Natural killer cell (primary cell): ENCODE measurements at regions not wholly inside any gene's neighbourhood (a gene's known extent, or its start where the extent isn't known, plus 50 kb on each side); places are given as distances from the start of the nearest gene placed in this dataset.

Experiments used
- ATAC-seq, 3 donors: fragments of 150-1000 bp in 2 of 3; fragments of 200-7000 bp in 1 of 3; cut with Tn5 transposase; 1 replicate in 1 of 3; 2 replicates in 2 of 3; pipeline ENCODE4 v1.10.0; 2021; ENCODE audit warnings: mild to moderate bottlenecking in 2 of 3, moderate library complexity in 2 of 3
- DNase-seq, 2 donors: peaks; one replicate each; pipeline versions ENCODE4 v3.0.0 to v3.0.0-alpha.2; 2013 to 2021; ENCODE audit warnings: mixed read lengths in 1 of 2
- H3K27ac ChIP-seq: one replicate; pipeline ENCODE4 v1.5.1; 2013; ENCODE audit warnings: mild to moderate bottlenecking, low read length
- H3K27me3 ChIP-seq: one replicate; pipeline ENCODE4 v1.6.1; 2013; ENCODE audit warnings: low read length; ENCODE audit not compliant: control insufficient read depth, insufficient read depth
- H3K36me3 ChIP-seq: one replicate; pipeline ENCODE4 v1.6.1; 2013; ENCODE audit warnings: low read length; ENCODE audit not compliant: control insufficient read depth, insufficient read depth
- H3K4me1 ChIP-seq: one replicate; pipeline ENCODE4 v1.6.1; 2013; ENCODE audit warnings: low read length; ENCODE audit not compliant: control insufficient read depth, insufficient read depth
- H3K4me3 ChIP-seq: one replicate; pipeline ENCODE4 v1.5.1; 2013; ENCODE audit warnings: low read length
- H3K9me3 ChIP-seq: one replicate; pipeline ENCODE4 v1.6.1; 2013; ENCODE audit warnings: low read length; ENCODE audit not compliant: control insufficient read depth, insufficient read depth
- H3K27ac Mint-ChIP-seq, 2 donors: one replicate each; pipeline ENCODE4 v1.8.0; 2022; ENCODE audit warnings: mild to moderate bottlenecking in 2 of 2, mixed read lengths in 2 of 2, moderate library complexity in 1 of 2
- H3K27me3 Mint-ChIP-seq, 2 donors: one replicate each; pipeline ENCODE4 v1.8.0; 2022; ENCODE audit warnings: low read depth in 2 of 2, mixed read lengths in 2 of 2
- H3K36me3 Mint-ChIP-seq: one replicate; pipeline ENCODE4 v1.8.0; 2022; ENCODE audit warnings: mixed read lengths
- H3K4me1 Mint-ChIP-seq, 2 donors: one replicate each; pipeline ENCODE4 v1.8.0; 2022; ENCODE audit warnings: mixed read lengths in 2 of 2
- H3K4me3 Mint-ChIP-seq: one replicate; pipeline ENCODE4 v1.8.0; 2022; ENCODE audit warnings: mild to moderate bottlenecking, moderate library complexity, mixed read lengths
- H3K9me3 Mint-ChIP-seq, 2 donors: one replicate each; pipeline ENCODE4 v1.8.0; 2022; ENCODE audit warnings: mixed read lengths in 2 of 2
- WGBS: methylation state at CpG from one replicate; pipeline ENCODE4 v1.1.7; 2013; ENCODE audit warnings: missing lambda C conversion rate; ENCODE audit not compliant: insufficient coverage; 5-methylcytosine and 5-hydroxymethylcytosine counted together
- intact Hi-C: fragments of 100-400 bp; cut with micrococcal nuclease; formaldehyde crosslinking; loops from one replicate; pipeline ENCODE4 v1.14.2; 2022
- TF ChIP-seq, protein P1 (sequence below): fragments of 200-600 bp; IDR thresholded peaks from one replicate; pipeline ENCODE4 v1.8.0; 2022; ENCODE audit warnings: antibody characterized with exemption

DNA sequence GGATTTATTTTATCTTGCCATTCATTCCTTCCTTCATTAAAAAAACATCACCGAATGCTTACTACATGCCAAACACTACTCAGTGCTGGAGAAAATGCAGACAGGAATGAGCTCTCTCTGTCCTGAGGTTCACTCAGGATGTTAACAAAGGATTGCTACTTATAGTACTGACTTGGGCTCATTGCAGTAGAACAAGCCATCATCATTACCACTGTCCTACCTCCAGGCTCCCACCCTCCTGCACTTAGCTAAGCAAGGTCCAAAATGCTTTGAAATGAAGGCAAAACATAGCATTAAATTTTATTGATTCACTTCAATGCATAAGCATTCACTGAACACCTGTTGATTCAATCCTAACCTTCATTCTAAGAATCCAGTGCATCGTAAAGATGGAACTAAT, 159.8 kb upstream of the RADX start:
- Mint-ChIP-seq H3K4me3 (no peak overlapping the region), H3K27ac (no peak overlapping the region), H3K36me3 (no peaks in the 10 kb centered on the region), H3K9me3 (no peaks in the 10 kb centered on the region), H3K4me1 (no peaks in the 10 kb centered on the region), H3K27me3 (no peaks in the 10 kb centered on the region)
- H3K27me3 ChIP-seq: no peaks in the 10 kb centered on the region
- H3K36me3 ChIP-seq: no peaks in the 10 kb centered on the region
- H3K9me3 ChIP-seq: no peaks in the 10 kb centered on the region
- DNase-seq (no peak), ATAC-seq (no peak)
- intact Hi-C loops: no loop called here
- no peaks in the 10 kb centered on the region for H3K4me1 ChIP-seq
- 100% methylated on average over 1 of the region's 2 CpGs for WGBS
- H3K27ac ChIP-seq: no peak overlapping the region
- no peak overlapping the region for H3K4me3 ChIP-seq
- TF ChIP-seq, protein P1, sequence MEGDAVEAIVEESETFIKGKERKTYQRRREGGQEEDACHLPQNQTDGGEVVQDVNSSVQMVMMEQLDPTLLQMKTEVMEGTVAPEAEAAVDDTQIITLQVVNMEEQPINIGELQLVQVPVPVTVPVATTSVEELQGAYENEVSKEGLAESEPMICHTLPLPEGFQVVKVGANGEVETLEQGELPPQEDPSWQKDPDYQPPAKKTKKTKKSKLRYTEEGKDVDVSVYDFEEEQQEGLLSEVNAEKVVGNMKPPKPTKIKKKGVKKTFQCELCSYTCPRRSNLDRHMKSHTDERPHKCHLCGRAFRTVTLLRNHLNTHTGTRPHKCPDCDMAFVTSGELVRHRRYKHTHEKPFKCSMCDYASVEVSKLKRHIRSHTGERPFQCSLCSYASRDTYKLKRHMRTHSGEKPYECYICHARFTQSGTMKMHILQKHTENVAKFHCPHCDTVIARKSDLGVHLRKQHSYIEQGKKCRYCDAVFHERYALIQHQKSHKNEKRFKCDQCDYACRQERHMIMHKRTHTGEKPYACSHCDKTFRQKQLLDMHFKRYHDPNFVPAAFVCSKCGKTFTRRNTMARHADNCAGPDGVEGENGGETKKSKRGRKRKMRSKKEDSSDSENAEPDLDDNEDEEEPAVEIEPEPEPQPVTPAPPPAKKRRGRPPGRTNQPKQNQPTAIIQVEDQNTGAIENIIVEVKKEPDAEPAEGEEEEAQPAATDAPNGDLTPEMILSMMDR: no peak

DNA sequence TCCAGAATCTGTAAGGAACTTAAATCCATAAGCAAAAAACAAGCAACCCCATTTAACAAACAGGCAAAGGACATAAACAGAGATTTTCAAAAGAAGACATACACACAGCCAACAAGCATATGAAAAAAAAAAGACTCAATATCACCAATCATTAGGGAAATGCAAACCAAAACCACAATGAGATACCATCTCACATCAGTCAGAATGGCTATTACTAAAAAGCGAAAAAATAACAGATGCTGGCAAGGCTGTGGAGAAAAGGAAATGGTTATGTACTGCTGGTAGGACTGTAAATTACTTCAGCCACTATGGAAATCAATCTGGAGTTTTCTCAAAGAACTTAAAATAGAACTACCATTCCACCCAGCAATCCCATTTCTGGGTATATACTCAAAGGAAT, 156.8 kb upstream of the RADX start:
- H3K36me3 ChIP-seq: no peaks in the 10 kb centered on the region
- no CpG with 5 or more reads among the region's 1 CpG for WGBS
- no peaks in the 10 kb centered on the region for H3K4me1 ChIP-seq
- no peak overlapping the region for H3K4me3 ChIP-seq
- H3K9me3 ChIP-seq: no peaks in the 10 kb centered on the region
- DNase-seq: no peak
- Mint-ChIP-seq H3K4me1 (no peaks in the 10 kb centered on the region), H3K4me3 (no peak overlapping the region), H3K9me3 (no peaks in the 10 kb centered on the region), H3K36me3 (no peaks in the 10 kb centered on the region), H3K27ac (no peak overlapping the region), H3K27me3 (no peaks in the 10 kb centered on the region)
- intact Hi-C loops: no loop called here
- TF ChIP-seq, protein P1: no peak
- no peak overlapping the region for H3K27ac ChIP-seq
- ATAC-seq: no peak
- H3K27me3 ChIP-seq: no peaks in the 10 kb centered on the region

DNA sequence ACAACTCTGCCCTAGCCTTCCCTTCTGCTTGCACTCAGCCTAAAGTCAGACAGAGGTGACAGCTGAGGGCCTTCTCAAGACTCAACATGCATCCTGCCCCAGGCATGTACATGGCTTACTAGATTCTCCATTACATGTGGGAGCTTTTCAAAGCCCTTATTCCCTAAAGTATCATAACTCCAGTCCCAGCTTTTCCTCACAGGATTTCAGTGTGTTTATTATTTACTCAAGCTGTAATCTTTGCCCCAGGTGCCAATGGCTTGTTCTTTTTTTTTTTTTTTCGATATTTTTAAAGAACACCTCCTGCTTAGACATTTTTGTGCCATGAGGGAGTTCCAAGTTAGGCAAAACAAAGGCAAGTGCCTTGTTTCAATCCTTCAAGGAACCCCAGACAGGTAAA, 154.0 kb upstream of the RADX start:
- Histone ChIP-seq H3K4me3 (no peak overlapping the region), H3K27me3 (no peaks in the 10 kb centered on the region), H3K36me3 (no peaks in the 10 kb centered on the region), H3K4me1 (no peaks in the 10 kb centered on the region), H3K9me3 (no peaks in the 10 kb centered on the region), H3K27ac (no peak overlapping the region)
- TF ChIP-seq, protein P1: no peak
- intact Hi-C loops: no loop called here
- ATAC-seq (no peak), DNase-seq (no peak)
- H3K27me3 Mint-ChIP-seq: no peaks in the 10 kb centered on the region
- H3K4me1 Mint-ChIP-seq: no peaks in the 10 kb centered on the region
- no peaks in the 10 kb centered on the region for H3K9me3 Mint-ChIP-seq
- no peaks in the 10 kb centered on the region for H3K36me3 Mint-ChIP-seq
- no CpG with 5 or more reads among the region's 1 CpG for WGBS
- H3K27ac Mint-ChIP-seq: no peak overlapping the region
- no peak overlapping the region for H3K4me3 Mint-ChIP-seq

GRCh38 chrX:106467422-106467821, 144.4 kb upstream of the RADX start:
- Mint-ChIP-seq H3K36me3 (no peaks in the 10 kb centered on the region), H3K27me3 (peaks cover 4 to 12% of the 10 kb centered on the region in 2 donors), H3K9me3 (no peaks in the 10 kb centered on the region), H3K4me3 (no peak overlapping the region), H3K4me1 (no peaks in the 10 kb centered on the region), H3K27ac (no peak overlapping the region)
- H3K4me3 ChIP-seq: no peak overlapping the region
- H3K27ac ChIP-seq: no peak overlapping the region
- no peaks in the 10 kb centered on the region for H3K4me1 ChIP-seq
- no peak for ATAC-seq
- WGBS: 57% methylated on average over 11 of the region's 15 CpGs
- intact Hi-C loops: no loop called here
- H3K27me3 ChIP-seq: no peaks in the 10 kb centered on the region
- TF ChIP-seq, protein P1: no peak
- no peaks in the 10 kb centered on the region for H3K36me3 ChIP-seq
- no peak for DNase-seq
- no peaks in the 10 kb centered on the region for H3K9me3 ChIP-seq
